PC-3 (cell line): ENCODE measurements at regions not wholly inside any gene's neighbourhood (a gene's known extent, or its start where the extent isn't known, plus 50 kb on each side); places are given as distances from the start of the nearest gene placed in this dataset.
"Not testable (repeated sequence)": the region's sequence is repeated elsewhere in the genome, so short reads cannot be mapped to it uniquely, and the experiment has no call there.

ENCODE experiments used
- ATAC-seq: fragments of 200-7000 bp; cut with Tn5 transposase; 2 replicates; pipeline ENCODE4 v1.9.1; 2020; ENCODE audit warnings: mild to moderate bottlenecking, moderate library complexity
- BruUV-seq: library from RNA; stranded (reverse); fragments of 400-500 nt; replicated peaks from 2 replicates; lab custom pipeline; 2021; lab: Mats Ljungman, UMichigan
- CTCF ChIA-PET: fragments of 300-600 bp; sonication (Branson Sonifier 250); formaldehyde crosslinking; loops from one replicate; lab custom pipeline; 2022; ENCODE audit warnings: antibody characterized with exemption; lab: Charles Lee
- POLR2A ChIA-PET: fragments of 300-600 bp; sonication (Branson Sonifier 250); formaldehyde crosslinking; loops from one replicate; lab custom pipeline; 2022; ENCODE audit warnings: antibody characterized with exemption; ENCODE audit not compliant: unreplicated experiment; lab: Charles Lee
- DNase-seq: peaks from one replicate; pipeline ENCODE4 v3.0.0-alpha.2; 2015
- H2AFZ ChIP-seq: fragments of 300-600 bp; sonication (generic); 2 replicates; pipeline ENCODE4 v1.6.0; 2016; ENCODE audit warnings: antibody characterized with exemption, low read length
- H3F3A ChIP-seq: fragments of 300-600 bp; sonication (generic); one replicate; pipeline ENCODE4 v1.6.0; 2017; ENCODE audit warnings: antibody characterized with exemption, low read length, control low read depth, mild to moderate bottlenecking; ENCODE audit not compliant: unreplicated experiment
- H3K27ac ChIP-seq: fragments of 300-600 bp; sonication (generic); 2 replicates; pipeline ENCODE4 v1.5.1; 2016; ENCODE audit warnings: mild to moderate bottlenecking, low read length
- H3K27me3 ChIP-seq: fragments of 300-600 bp; sonication (generic); 2 replicates; pipeline ENCODE4 v1.6.1; 2016; ENCODE audit warnings: low read length, mixed read lengths
- H3K36me3 ChIP-seq: fragments of 300-600 bp; sonication (generic); 2 replicates; pipeline ENCODE4 v1.6.1; 2016; ENCODE audit warnings: low read depth, mixed run types, low read length, mixed read lengths
- H3K4me1 ChIP-seq: fragments of 300-600 bp; sonication (generic); 2 replicates; pipeline ENCODE4 v1.5.1; 2016; ENCODE audit warnings: low read length; ENCODE audit not compliant: insufficient read depth
- H3K4me2 ChIP-seq: fragments of 300-600 bp; sonication (generic); 2 replicates; pipeline ENCODE4 v1.6.0; 2016; ENCODE audit warnings: low read length
- H3K4me3 ChIP-seq: fragments of 300-600 bp; sonication (generic); 2 replicates; pipeline ENCODE4 v1.5.1; 2016; ENCODE audit warnings: mild to moderate bottlenecking, low read length, mixed read lengths
- H3K79me2 ChIP-seq: fragments of 300-600 bp; sonication (generic); 2 replicates; pipeline ENCODE4 v1.6.1; 2017; ENCODE audit warnings: low read length, mixed read lengths
- H3K9ac ChIP-seq: fragments of 300-600 bp; sonication (generic); 2 replicates; pipeline ENCODE4 v1.6.0; 2016; ENCODE audit warnings: mild to moderate bottlenecking, low read length
- H3K9me2 ChIP-seq: fragments of 300-600 bp; sonication (generic); replicated peaks from 2 replicates; pipeline ENCODE4 v1.6.1; 2016; ENCODE audit warnings: mixed run types, low read length, mixed read lengths
- H3K9me3 ChIP-seq: fragments of 300-600 bp; sonication (generic); 2 replicates; pipeline ENCODE4 v1.6.1; 2016; ENCODE audit warnings: low read length, mixed read lengths
- H4K20me1 ChIP-seq: fragments of 300-600 bp; sonication (generic); 2 replicates; pipeline ENCODE4 v1.6.1; 2016; ENCODE audit warnings: low read length, mixed read lengths
- EZH2 ChIP-seq: fragments of 300-600 bp; sonication (generic); IDR thresholded peaks from one replicate; pipeline ENCODE4 v1.6.1; 2017; ENCODE audit warnings: antibody characterized with exemption, mild to moderate bottlenecking, low read length; ENCODE audit not compliant: unreplicated experiment
- EZH2phosphoT487 ChIP-seq: fragments of 300-600 bp; sonication (generic); IDR thresholded peaks from 2 replicates; pipeline ENCODE4 v1.6.1; 2018; ENCODE audit warnings: mild to moderate bottlenecking, antibody characterized with exemption, low read length, borderline replicate concordance
- intact Hi-C: fragments of 100-400 bp; cut with micrococcal nuclease; formaldehyde crosslinking; loops from 2 replicates; pipeline ENCODE4 v1.9.0; 2023
- TF ChIP-seq, protein P1 (sequence below): fragments of 300-600 bp; sonication (generic); conservative IDR thresholded peaks from 2 replicates; pipeline ENCODE4 v1.5.1; 2017; ENCODE audit warnings: antibody characterized with exemption, low read depth, mild to moderate bottlenecking, low read length

DNA sequence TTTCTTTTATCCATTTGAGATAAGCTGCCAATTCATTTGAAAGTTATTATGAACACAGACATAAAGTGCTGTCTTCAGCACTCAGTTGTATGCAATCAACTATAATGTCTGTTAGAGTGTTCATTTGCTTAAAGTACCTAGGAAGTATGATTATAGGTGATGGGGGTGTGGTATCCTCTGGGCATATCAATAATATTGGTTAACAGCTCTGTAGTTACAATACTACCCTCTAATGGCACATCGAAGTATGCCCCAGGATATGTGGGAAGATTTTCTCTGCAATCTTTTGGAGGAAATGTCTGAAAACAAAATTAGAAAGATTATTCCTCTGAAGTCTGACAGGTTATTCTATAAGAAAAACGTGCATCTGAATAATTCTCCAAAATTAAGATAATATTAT lies 429.7 kb downstream of the ARL4A start:
- peak; percentile 35; the same call in 1 of the 2 replicates for ATAC-seq
- Histone ChIP-seq H3K27me3 (no peaks in the 10 kb centered on the region), H3K4me3 (no peak overlapping the region), H3K36me3 (no peaks in the 10 kb centered on the region), H3K9me3 (no peaks in the 10 kb centered on the region), H3K4me1 (peaks cover 3% of the 10 kb centered on the region; the same call in 1 of the 2 replicates), H3K79me2 (no peaks in the 10 kb centered on the region), H3F3A (no peaks in the 10 kb centered on the region), H3K9me2 (no peaks in the 10 kb centered on the region), H3K9ac (no peak overlapping the region), H2AFZ (no peak overlapping the region), H3K4me2 (no peak overlapping the region), H4K20me1 (no peaks in the 10 kb centered on the region), H3K27ac (no peak overlapping the region)
- ChIA-PET CTCF (interaction anchor here (0.6 to 1.0 kb wide), 3 partner anchors 33 to 430 kb away, joined by 3 to 9 read pairs (median 3); partner anchors contain the start of gene ARL4A), POLR2A (no interaction called here)
- TF ChIP-seq EZH2phosphoT487 (no peak), EZH2 (no peak)
- TF ChIP-seq, protein P1, sequence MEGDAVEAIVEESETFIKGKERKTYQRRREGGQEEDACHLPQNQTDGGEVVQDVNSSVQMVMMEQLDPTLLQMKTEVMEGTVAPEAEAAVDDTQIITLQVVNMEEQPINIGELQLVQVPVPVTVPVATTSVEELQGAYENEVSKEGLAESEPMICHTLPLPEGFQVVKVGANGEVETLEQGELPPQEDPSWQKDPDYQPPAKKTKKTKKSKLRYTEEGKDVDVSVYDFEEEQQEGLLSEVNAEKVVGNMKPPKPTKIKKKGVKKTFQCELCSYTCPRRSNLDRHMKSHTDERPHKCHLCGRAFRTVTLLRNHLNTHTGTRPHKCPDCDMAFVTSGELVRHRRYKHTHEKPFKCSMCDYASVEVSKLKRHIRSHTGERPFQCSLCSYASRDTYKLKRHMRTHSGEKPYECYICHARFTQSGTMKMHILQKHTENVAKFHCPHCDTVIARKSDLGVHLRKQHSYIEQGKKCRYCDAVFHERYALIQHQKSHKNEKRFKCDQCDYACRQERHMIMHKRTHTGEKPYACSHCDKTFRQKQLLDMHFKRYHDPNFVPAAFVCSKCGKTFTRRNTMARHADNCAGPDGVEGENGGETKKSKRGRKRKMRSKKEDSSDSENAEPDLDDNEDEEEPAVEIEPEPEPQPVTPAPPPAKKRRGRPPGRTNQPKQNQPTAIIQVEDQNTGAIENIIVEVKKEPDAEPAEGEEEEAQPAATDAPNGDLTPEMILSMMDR = peak; percentile 85
- DNase-seq = peak; percentile 57
- intact Hi-C loops = loop anchor here (1.0 to 5.0 kb wide), 6 partner anchors 146 to 478 kb away; partner anchors contain the start of gene ARL4A
- no TSS peak for BruUV-seq

DNA sequence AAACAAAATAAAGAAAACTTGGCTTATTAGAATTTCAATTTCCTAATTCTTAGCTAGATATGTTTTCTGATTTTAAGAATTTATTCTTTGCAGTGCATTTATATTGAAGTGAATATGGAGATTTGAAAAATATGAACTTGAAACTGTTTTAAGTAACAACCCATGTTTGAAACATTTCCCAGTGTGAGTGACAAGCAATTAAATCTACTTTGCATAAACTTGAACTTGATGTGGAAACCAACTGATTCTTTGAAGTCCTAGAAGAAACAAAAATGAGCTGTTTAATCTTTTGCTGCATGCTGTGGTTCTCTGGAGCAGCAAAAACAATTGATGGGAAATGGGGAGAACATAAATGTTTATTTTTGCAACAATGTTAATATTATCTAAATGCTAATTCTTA lies 430.2 kb downstream of the ARL4A start:
- Histone ChIP-seq H2AFZ (no peak overlapping the region), H3K9me2 (no peaks in the 10 kb centered on the region), H3F3A (no peaks in the 10 kb centered on the region), H4K20me1 (no peaks in the 10 kb centered on the region), H3K79me2 (no peaks in the 10 kb centered on the region), H3K4me3 (no peak overlapping the region), H3K4me2 (no peak overlapping the region), H3K9me3 (no peaks in the 10 kb centered on the region), H3K9ac (no peak overlapping the region), H3K36me3 (no peaks in the 10 kb centered on the region), H3K27ac (no peak overlapping the region), H3K4me1 (no peaks in the 10 kb centered on the region), H3K27me3 (no peaks in the 10 kb centered on the region)
- BruUV-seq = no TSS peak
- ATAC-seq = no peak
- no peak for DNase-seq
- ChIA-PET CTCF (interaction anchor here (0.7 to 1.2 kb wide), 3 partner anchors 428 to 431 kb away, joined by 3 to 9 read pairs (median 4); partner anchors contain the start of gene ARL4A), POLR2A (no interaction called here)
- intact Hi-C loops = loop anchor here (1.0 to 5.0 kb wide), 6 partner anchors 145 to 479 kb away; partner anchors contain the start of gene ARL4A
- TF ChIP-seq, protein P1 = no peak
- no peak for TF ChIP-seq EZH2phosphoT487
- TF ChIP-seq EZH2 = no peak

DNA sequence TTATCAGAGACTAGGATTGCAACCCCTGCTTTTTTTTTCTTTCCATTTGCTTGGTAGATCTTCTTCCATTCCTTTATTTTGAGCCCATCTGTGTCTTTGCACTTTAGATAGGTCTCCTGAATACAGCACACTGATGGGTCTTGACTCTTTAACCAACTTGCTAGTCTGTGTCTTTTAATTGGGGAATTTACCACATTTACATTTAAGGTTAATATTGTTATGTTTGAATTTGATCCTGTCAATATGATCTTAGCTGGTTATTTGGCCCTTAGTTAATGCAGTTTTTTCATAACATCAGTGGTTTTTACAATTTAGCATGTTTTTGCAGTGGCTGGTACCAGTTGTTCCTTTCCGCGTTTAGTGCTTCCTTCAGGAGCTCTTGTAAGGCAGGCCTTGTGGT lies 437.2 kb downstream of the ARL4A start:
- H3K27ac ChIP-seq, H3K27me3 ChIP-seq, intact Hi-C loops, DNase-seq, H3K9me3 ChIP-seq, H3K9ac ChIP-seq, H3K36me3 ChIP-seq, H3K9me2 ChIP-seq, H3K4me2 ChIP-seq, POLR2A ChIA-PET, H3F3A ChIP-seq, H3K4me1 ChIP-seq, H3K79me2 ChIP-seq, H4K20me1 ChIP-seq, ATAC-seq, H3K4me3 ChIP-seq, CTCF ChIA-PET, BruUV-seq, H2AFZ ChIP-seq: not testable (repeated sequence)
